ENCODE measurements at regions not wholly inside any gene's neighbourhood (a gene's known extent, or its start where the extent isn't known, plus 50 kb on each side); places are given as distances from the start of the nearest gene placed in this dataset.

- H3K4me3 Mint-ChIP-seq (ENCODE audit: unreplicated experiment) = no peak overlapping the region
- no peaks in the 10 kb centered on the region for H3K9me3 Mint-ChIP-seq (ENCODE audit: unreplicated experiment)
- CTCF ChIA-PET = no interaction called here
- POLR2A ChIA-PET = no interaction called here
- no peaks in the 10 kb centered on the region for H3K27me3 Mint-ChIP-seq (ENCODE audit: insufficient read depth, unreplicated experiment)
- H3K36me3 Mint-ChIP-seq (ENCODE audit: insufficient read depth, unreplicated experiment) = no peaks in the 10 kb centered on the region
- intact Hi-C loops (cut with micrococcal nuclease) = no loop called here
- BruUV-seq (replicated peaks) = no TSS peak
- no peak for DNase-seq (ENCODE audit: unreplicated experiment)
- H3K4me1 Mint-ChIP-seq (ENCODE audit: insufficient read depth, unreplicated experiment) = no peaks in the 10 kb centered on the region
- TF ChIP-seq CTCF (IDR thresholded peaks at IDR 0.05; ENCODE audit: unreplicated experiment) = no peak
- no peak overlapping the region for H3K27ac Mint-ChIP-seq (ENCODE audit: low read depth, unreplicated experiment)
Measured at GRCh38 chr21:28794371-28794851, 198.3 kb downstream of the LTN1 start.

- no peak overlapping the region for H3K27ac Mint-ChIP-seq (ENCODE audit: low read depth, unreplicated experiment)
- no TSS peak for BruUV-seq (replicated peaks)
- H3K4me1 Mint-ChIP-seq (ENCODE audit: insufficient read depth, unreplicated experiment) = no peaks in the 10 kb centered on the region
- H3K4me3 Mint-ChIP-seq (ENCODE audit: unreplicated experiment) = no peak overlapping the region
- H3K36me3 Mint-ChIP-seq (ENCODE audit: insufficient read depth, unreplicated experiment) = no peaks in the 10 kb centered on the region
- ChIA-PET CTCF (interaction anchor here (0.7 kb wide), 1 partner anchor 1038 kb away, joined by 4 read pairs; no protein-coding TSS in a partner anchor), POLR2A (no interaction called here)
- intact Hi-C loops (cut with micrococcal nuclease) = loop anchor here (1.0 kb wide), 1 partner anchor 48 kb away; no protein-coding TSS in a partner anchor
- TF ChIP-seq CTCF (IDR thresholded peaks at IDR 0.05; ENCODE audit: unreplicated experiment) = peak; percentile 20
- peak; percentile 31 for DNase-seq (ENCODE audit: unreplicated experiment)
- no peaks in the 10 kb centered on the region for H3K27me3 Mint-ChIP-seq (ENCODE audit: insufficient read depth, unreplicated experiment)
- H3K9me3 Mint-ChIP-seq (ENCODE audit: unreplicated experiment) = no peaks in the 10 kb centered on the region
Measured at GRCh38 chr21:28793043-28793442, 199.6 kb downstream of the LTN1 start.

DNA sequence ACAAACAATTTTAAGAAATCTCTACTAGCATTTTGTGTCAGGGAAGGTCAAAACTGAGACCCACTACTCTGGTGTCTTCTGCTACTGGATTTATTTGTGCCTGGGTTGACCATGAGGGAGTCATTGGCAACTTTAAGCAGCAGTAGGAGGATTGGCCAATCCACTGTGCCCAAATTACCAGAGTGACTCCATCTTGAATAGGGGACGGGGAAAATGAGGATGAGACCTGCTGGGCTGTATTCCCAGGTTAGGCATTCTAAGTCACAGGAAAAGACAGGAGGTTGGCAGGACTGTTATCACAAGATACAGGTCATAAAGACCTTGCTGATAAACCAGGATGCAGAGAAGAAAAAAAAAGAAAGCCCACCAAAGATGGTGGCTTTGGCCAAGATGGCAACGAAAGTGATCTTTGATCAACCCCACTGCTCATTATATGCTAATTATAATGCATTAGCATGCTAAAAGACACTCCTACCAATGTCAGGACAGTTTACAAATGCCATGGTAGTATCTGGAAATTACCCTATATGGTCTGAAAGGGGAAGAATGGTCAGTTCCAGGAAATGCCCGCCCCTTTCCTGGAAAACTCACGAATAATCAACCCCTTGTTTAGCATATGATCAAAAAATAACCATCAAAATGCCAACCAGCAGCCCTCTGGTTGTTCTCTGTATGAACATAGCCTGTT lies 200.9 kb downstream of the LTN1 start:
- no peak overlapping the region for H3K4me3 Mint-ChIP-seq (ENCODE audit: unreplicated experiment)
- ChIA-PET POLR2A (no interaction called here), CTCF (interaction anchor here (0.6 kb wide), 2 partner anchors 394 to 682 kb away, joined by 3 read pairs; no protein-coding TSS in a partner anchor)
- no peaks in the 10 kb centered on the region for H3K9me3 Mint-ChIP-seq (ENCODE audit: unreplicated experiment)
- H3K27ac Mint-ChIP-seq (ENCODE audit: low read depth, unreplicated experiment) = no peak overlapping the region
- BruUV-seq (replicated peaks) = no TSS peak
- intact Hi-C loops (cut with micrococcal nuclease) = no loop called here
- no peaks in the 10 kb centered on the region for H3K27me3 Mint-ChIP-seq (ENCODE audit: insufficient read depth, unreplicated experiment)
- no peak for DNase-seq (ENCODE audit: unreplicated experiment)
- H3K4me1 Mint-ChIP-seq (ENCODE audit: insufficient read depth, unreplicated experiment) = no peaks in the 10 kb centered on the region
- no peaks in the 10 kb centered on the region for H3K36me3 Mint-ChIP-seq (ENCODE audit: insufficient read depth, unreplicated experiment)
- TF ChIP-seq CTCF (IDR thresholded peaks at IDR 0.05; ENCODE audit: unreplicated experiment) = no peak

DNA sequence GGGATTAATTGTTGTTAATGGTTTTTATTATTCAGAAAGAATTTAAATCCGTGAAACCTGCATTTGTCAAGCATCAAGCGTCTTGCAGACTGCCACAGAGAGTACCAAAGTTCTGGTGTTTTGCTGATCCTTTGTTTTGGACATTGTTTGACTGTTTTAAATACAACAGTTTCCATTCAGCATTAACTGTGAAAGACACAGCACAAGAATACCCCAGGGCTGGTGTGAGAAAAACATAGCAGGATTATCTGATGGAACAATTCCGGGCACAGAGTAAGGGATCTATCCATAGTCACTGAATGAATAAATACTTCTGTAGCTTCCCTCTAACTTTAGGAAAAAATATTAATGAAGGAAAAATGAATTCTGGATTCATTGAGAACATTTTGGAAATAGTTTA lies 202.3 kb downstream of the LTN1 start:
- Mint-ChIP-seq H3K36me3 (ENCODE audit: insufficient read depth, unreplicated experiment) (no peaks in the 10 kb centered on the region), H3K27ac (ENCODE audit: low read depth, unreplicated experiment) (no peak overlapping the region), H3K4me3 (ENCODE audit: unreplicated experiment) (no peak overlapping the region), H3K4me1 (ENCODE audit: insufficient read depth, unreplicated experiment) (no peaks in the 10 kb centered on the region), H3K9me3 (ENCODE audit: unreplicated experiment) (no peaks in the 10 kb centered on the region), H3K27me3 (ENCODE audit: insufficient read depth, unreplicated experiment) (no peaks in the 10 kb centered on the region)
- no peak for DNase-seq (ENCODE audit: unreplicated experiment)
- ChIA-PET POLR2A (no interaction called here), CTCF (no interaction called here)
- no peak for TF ChIP-seq CTCF (IDR thresholded peaks at IDR 0.05; ENCODE audit: unreplicated experiment)
- intact Hi-C loops (cut with micrococcal nuclease) = no loop called here
- no TSS peak for BruUV-seq (replicated peaks)

Measured in MCF 10A (cell line).